NCI-H2227 (cell line): ENCODE measurements at regions not wholly inside any gene's neighbourhood (a gene's known extent, or its start where the extent isn't known, plus 50 kb on each side); places are given as distances from the start of the nearest gene placed in this dataset.
"Not testable (repeated sequence)": the region's sequence is repeated elsewhere in the genome, so short reads cannot be mapped to it uniquely, and the experiment has no call there.

Source experiments
- DNase-seq: peaks from one replicate; lab custom pipeline; 2025; ENCODE audit not compliant: unreplicated experiment; lab: John Stamatoyannopoulos, UW

GRCh38 chr21:17348357-17348756 is 164.5 kb upstream of the CXADR start:
- DNase-seq, result no peak

DNA sequence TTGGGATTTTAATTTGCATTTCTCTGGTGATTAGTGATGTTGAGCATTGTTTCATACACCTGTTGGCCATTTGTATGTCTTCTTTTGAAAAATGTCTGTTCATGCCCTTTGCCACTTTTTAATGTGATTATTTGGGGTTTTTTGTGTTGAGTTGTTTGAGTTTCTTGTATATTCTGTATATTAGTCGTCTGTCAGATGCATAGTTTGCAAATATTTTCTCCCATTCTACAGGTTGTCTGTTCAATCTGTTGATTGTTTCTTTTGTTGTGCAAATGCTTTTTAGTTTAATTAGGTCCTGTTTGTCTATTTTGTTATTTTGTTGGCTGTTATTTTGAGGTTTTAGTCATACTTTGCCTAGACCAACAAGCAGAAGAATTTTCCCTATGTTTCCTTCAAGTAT is 164.0 kb upstream of the CXADR start:
- DNase-seq, result no peak

DNA sequence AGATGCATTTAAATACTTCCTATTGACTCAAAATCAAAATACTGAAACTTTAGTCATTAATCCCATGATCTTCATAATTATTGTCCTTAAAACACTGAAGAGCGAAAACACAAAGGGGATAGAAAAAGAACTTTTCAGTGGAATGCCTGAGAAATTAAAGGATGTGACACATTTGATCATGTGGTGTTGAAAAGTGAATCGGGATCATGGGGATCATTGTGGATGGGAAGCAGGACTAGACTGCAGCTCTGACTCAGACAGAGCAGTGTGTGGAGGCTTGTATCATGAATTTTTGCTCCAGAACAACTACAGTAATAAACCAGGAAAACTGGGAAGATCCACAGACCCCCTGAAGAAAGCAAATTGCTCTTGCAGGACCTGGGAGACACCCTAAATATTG is 161.1 kb upstream of the CXADR start:
- DNase-seq, result no peak

DNA sequence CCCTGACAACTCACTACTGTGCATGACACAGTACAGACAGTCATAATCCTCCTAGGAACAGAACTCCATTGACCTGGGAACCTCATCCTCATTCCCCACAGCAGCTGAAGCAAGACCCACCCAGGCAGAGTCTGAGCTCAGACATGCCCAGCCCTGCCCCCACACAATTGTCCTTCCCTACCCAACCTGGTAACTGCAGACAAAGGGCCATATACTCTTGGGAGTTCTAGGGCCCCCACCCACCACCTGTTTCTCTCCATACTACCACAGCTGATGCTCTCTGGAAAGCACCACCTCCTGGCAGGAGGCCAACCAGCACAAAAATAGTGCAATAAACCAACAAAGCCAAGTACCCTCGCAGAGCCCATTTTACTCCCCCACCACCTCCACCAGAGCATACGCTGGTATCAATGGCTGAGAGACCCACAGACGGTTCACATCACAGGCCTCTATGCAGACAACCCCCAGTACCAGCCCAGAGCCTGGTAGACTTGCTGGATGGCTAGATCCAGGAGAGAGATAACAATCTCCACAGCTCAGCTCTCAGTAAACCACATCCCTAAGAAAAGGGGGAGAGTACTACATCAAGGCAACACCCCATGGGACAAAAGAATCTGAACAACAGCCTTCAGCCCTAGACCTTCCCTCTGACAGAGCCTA is 159.7 kb upstream of the CXADR start:
- no peak for DNase-seq

- no peak for DNase-seq
Observed at GRCh38 chr21:17359781-17360180, 153.1 kb upstream of the CXADR start.

- no peak for DNase-seq
Observed at GRCh38 chr21:17368748-17369363, 144.0 kb upstream of the CXADR start.

- no peak for DNase-seq
Observed at GRCh38 chr21:17370263-17370662, 142.6 kb upstream of the CXADR start.

- no peak for DNase-seq
Observed at GRCh38 chr21:17370916-17371315, 141.9 kb upstream of the CXADR start.

DNA sequence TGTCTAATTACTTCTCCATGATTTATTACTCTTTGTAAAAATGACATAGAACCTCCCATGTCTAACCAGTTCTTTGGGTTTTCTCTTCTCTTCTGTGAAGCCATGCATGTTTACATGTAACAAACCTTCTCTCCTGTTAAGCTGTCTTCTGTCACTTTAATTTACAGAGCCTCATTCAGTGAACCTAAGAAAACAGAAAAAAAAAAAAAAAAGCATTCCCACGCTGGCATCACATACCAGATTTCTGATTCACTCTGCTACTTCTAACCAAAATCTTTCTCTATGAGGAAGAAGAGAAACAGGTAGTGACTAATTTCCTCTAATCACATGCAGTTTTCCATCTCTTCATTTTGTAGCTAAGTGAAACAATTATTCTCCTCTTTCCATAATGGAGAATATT is 141.4 kb upstream of the CXADR start:
- no peak for DNase-seq

GRCh38 chr21:17372200-17372599 is 140.6 kb upstream of the CXADR start:
- DNase-seq, result no peak

- DNase-seq, result no peak
Observed at GRCh38 chr21:17386498-17386897, 126.3 kb upstream of the CXADR start.

DNA sequence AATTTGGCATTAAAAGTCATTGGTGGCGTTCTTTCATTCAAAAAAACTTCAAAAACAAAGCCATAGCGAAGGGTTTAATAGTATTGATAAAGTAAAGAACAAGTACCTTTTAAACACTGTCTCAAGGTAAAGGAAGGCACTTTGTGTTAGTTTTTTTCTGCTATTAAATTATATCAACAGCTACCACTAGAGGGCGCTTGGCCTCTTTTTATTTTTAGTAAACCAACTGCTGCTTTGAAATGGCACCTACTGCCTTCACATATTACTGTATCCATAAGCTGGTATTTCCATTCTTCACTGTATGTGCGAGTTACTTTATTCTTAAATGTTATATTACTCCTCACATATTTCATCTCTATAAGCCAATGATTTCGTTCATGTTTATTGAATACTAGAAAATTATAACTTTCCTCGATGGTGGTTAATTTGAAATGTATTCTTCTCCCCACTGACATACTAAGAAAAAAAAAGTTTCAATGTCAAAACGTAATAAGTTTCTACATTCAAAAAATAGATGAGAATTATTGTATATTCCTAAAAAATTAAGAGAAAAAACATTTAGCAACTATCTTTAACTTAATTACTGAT is 125.7 kb upstream of the CXADR start:
- peak; percentile 84 for DNase-seq

GRCh38 chr21:17388226-17388625 is 124.6 kb upstream of the CXADR start:
- DNase-seq, result no peak

DNA sequence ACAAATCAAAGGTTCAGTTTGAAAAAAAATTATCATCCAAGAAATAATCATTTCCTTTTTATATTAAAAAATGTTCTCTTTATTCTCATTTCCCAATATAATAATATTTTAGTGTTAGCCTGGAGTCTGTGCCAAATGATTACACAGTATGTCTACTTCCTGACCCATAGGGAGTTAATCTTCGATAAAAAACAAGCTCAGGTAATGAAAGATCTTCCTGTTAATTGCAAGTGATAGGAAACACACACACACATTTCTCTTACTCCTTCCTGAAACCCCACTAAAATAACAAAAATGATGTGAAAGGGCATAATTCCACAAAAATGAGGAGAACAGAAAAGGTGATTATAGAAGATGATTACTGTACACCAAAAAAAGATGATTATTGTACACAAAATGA is 123.5 kb upstream of the CXADR start:
- DNase-seq, result no peak

- DNase-seq, result no peak
Observed at GRCh38 chr21:17390569-17390968, 122.3 kb upstream of the CXADR start.

DNA sequence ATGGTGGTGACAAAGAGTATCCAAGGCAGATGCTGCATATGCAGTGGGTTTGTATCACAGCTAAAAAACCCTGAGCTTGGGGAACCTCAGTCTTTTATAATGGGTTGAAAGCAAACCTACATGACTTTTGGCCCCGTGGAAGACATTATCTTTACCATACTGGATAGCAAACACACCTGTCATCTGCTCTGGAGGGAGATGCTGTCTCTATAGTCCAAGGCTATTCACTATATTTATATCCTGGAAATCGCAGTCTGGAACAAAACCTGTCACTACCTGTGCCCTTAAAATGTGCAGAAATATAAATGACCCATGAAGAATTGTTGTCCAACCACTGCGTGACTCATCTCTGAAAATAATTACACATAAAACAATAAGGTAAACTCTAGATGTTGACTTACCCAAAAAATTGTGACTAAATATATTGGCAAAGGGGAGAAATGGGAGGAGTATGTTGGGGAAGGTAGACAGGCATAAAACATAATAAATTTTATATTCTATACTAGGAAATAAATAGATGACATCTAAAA is 121.0 kb upstream of the CXADR start:
- no peak for DNase-seq

- peak; percentile 69 for DNase-seq
Observed at GRCh38 chr21:17393413-17393812, 119.4 kb upstream of the CXADR start.

- DNase-seq, result peak; percentile 65
Observed at GRCh38 chr21:17396948-17397347, 115.9 kb upstream of the CXADR start.

GRCh38 chr21:17397703-17398102 is 115.1 kb upstream of the CXADR start:
- DNase-seq, result no peak

- not testable (repeated sequence) for DNase-seq
Observed at GRCh38 chr21:17398954-17399353, 113.9 kb upstream of the CXADR start.

- DNase-seq, result no peak
Observed at GRCh38 chr21:17402937-17403336, 109.9 kb upstream of the CXADR start.

DNA sequence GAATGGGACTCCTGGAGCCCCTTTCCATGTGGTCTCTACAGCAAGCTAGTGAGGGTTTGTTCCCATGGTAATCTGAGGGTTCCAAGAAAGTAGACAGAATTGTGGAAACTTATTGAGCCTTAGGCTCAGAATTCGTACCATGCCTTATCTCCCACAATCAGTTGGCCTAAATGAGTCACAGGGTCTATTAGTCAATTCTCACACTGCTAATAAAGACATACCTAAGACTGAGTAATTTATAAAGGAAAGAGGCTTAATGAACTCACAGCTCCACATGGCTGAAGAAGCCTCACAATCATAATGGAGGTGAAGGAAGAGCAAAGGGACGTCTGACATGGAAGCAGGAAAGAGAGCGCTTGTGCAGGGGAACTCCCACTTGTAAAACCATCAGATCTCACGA is 106.6 kb upstream of the CXADR start:
- DNase-seq, result no peak
